ENCODE measurements at regions not wholly inside any gene's neighbourhood (a gene's known extent, or its start where the extent isn't known, plus 50 kb on each side); places are given as distances from the start of the nearest gene placed in this dataset.

GRCh38 chr2:83085869-83086268 is 1373.2 kb downstream of the SUCLG1 start:
- Histone ChIP-seq H3K36me3 (ENCODE audit: control insufficient read depth in 2 of 2, insufficient read depth in 1 of 2, low read length in 2 of 2) (no peaks in the 10 kb centered on the region), H3K9me3 (ENCODE audit: control insufficient read depth, insufficient read depth, low read depth, low read length) (no peaks in the 10 kb centered on the region), H3K4me1 (ENCODE audit: control insufficient read depth, insufficient read depth, low read length) (no peaks in the 10 kb centered on the region), H3K4me3 (ENCODE audit: low read depth, low read length) (no peak overlapping the region), H3K27ac (ENCODE audit: extremely low read depth, low read depth, low read length) (no peak overlapping the region)
- CTCF ChIA-PET, result interaction anchor here (0.6 kb wide), 1 partner anchor 953 kb away, joined by 3 read pairs; no protein-coding TSS in a partner anchor
- TF ChIP-seq ZNF610 (tag by site-specific recombination; IDR thresholded peaks at IDR 0.05; ENCODE audit: borderline replicate concordance), result no peak
- POLR2A ChIA-PET, result no interaction called here

DNA sequence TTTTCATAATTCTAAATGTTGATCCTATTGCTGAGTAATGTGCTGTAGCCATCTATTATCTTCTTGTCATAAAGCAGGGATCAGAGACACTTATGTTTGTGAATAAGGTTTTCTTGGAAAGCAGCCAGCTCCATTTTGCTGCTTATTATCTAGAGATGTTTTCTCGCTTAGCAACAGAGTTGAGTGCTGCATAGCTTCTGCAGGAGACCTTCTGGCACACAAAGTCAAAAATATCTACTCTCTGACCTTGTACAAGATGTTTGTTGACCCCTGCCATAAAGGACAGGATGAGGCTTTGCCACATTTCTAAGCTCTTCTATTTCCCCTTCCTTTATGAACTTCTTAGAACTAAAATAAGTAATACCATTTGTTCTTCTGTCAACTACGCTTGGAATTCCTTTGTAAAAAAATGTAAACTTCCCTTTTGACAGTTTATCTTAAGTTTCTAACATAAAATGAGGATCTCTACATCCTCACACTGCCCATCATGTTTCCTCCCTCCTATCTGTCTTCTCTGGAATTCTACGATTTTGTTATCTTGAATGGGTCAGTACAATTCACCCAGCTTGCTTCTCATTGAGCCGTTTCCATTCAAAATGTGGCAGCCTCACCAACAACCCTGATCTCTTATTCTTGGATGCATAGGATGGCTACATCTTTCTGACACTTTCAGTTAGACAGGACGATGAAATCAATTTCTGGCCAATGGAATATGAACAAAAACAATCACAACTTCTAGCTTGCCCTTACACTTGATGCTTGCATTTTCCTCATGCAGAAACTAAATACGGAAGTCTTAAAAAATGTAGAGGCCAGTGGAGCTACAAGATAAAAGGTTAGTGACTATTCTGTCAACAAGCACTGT is 1377.0 kb downstream of the SUCLG1 start:
- Histone ChIP-seq H3K36me3 (ENCODE audit: control insufficient read depth in 2 of 2, insufficient read depth in 1 of 2, low read length in 2 of 2) (no peaks in the 10 kb centered on the region), H3K27ac (ENCODE audit: extremely low read depth, low read depth, low read length) (no peak overlapping the region), H3K4me1 (ENCODE audit: control insufficient read depth, insufficient read depth, low read length) (no peaks in the 10 kb centered on the region), H3K4me3 (ENCODE audit: low read depth, low read length) (no peak overlapping the region), H3K9me3 (ENCODE audit: control insufficient read depth, insufficient read depth, low read depth, low read length) (no peaks in the 10 kb centered on the region)
- CTCF ChIA-PET, result interaction anchor here (1.0 kb wide), 1 partner anchor 12 kb away, joined by 5 read pairs; no protein-coding TSS in a partner anchor
- POLR2A ChIA-PET, result no interaction called here
- TF ChIP-seq ZNF792 (tag by site-specific recombination; IDR thresholded peaks at IDR 0.05) (no peak), ZNF184 (tag by site-specific recombination; IDR thresholded peaks at IDR 0.05) (no peak), ZNF645 (tag by site-specific recombination; IDR thresholded peaks at IDR 0.05) (no peak), ZNF501 (tag by site-specific recombination; IDR thresholded peaks at IDR 0.05) (no peak), SP7 (tag by site-specific recombination; IDR thresholded peaks at IDR 0.05) (no peak), SCRT1 (tag by site-specific recombination; IDR thresholded peaks at IDR 0.05; ENCODE audit: borderline replicate concordance) (no peak), ZSCAN16 (tag by site-specific recombination; IDR thresholded peaks at IDR 0.05) (no peak), ZNF223 (tag by site-specific recombination; IDR thresholded peaks at IDR 0.05) (no peak), ZNF488 (tag by site-specific recombination; IDR thresholded peaks at IDR 0.05) (no peak), ZNF658 (tag by site-specific recombination; IDR thresholded peaks at IDR 0.05) (no peak), SP3 (tag by site-specific recombination; IDR thresholded peaks at IDR 0.05) (no peak), ZBTB48 (tag by site-specific recombination; IDR thresholded peaks at IDR 0.05) (no peak)
- TF ChIP-seq, protein P1, sequence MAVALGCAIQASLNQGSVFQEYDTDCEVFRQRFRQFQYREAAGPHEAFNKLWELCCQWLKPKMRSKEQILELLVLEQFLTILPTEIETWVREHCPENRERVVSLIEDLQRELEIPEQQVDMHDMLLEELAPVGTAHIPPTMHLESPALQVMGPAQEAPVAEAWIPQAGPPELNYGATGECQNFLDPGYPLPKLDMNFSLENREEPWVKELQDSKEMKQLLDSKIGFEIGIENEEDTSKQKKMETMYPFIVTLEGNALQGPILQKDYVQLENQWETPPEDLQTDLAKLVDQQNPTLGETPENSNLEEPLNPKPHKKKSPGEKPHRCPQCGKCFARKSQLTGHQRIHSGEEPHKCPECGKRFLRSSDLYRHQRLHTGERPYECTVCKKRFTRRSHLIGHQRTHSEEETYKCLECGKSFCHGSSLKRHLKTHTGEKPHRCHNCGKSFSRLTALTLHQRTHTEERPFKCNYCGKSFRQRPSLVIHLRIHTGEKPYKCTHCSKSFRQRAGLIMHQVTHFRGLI (tag by site-specific recombination; IDR thresholded peaks at IDR 0.05), result no peak
- TF ChIP-seq, protein P2, sequence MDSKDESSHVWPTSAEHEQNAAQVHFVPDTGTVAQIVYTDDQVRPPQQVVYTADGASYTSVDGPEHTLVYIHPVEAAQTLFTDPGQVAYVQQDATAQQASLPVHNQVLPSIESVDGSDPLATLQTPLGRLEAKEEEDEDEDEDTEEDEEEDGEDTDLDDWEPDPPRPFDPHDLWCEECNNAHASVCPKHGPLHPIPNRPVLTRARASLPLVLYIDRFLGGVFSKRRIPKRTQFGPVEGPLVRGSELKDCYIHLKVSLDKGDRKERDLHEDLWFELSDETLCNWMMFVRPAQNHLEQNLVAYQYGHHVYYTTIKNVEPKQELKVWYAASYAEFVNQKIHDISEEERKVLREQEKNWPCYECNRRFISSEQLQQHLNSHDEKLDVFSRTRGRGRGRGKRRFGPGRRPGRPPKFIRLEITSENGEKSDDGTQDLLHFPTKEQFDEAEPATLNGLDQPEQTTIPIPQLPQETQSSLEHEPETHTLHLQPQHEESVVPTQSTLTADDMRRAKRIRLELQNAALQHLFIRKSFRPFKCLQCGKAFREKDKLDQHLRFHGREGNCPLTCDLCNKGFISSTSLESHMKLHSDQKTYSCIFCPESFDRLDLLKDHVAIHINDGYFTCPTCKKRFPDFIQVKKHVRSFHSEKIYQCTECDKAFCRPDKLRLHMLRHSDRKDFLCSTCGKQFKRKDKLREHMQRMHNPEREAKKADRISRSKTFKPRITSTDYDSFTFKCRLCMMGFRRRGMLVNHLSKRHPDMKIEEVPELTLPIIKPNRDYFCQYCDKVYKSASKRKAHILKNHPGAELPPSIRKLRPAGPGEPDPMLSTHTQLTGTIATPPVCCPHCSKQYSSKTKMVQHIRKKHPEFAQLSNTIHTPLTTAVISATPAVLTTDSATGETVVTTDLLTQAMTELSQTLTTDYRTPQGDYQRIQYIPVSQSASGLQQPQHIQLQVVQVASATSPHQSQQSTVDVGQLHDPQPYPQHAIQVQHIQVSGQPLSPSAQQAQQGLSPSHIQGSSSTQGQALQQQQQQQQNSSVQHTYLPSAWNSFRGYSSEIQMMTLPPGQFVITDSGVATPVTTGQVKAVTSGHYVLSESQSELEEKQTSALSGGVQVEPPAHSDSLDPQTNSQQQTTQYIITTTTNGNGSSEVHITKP (tag by site-specific recombination; IDR thresholded peaks at IDR 0.05), result no peak

All from HEK293 (cell line).